ENCODE measurements at regions not wholly inside any gene's neighbourhood (a gene's known extent, or its start where the extent isn't known, plus 50 kb on each side); places are given as distances from the start of the nearest gene placed in this dataset.

DNA sequence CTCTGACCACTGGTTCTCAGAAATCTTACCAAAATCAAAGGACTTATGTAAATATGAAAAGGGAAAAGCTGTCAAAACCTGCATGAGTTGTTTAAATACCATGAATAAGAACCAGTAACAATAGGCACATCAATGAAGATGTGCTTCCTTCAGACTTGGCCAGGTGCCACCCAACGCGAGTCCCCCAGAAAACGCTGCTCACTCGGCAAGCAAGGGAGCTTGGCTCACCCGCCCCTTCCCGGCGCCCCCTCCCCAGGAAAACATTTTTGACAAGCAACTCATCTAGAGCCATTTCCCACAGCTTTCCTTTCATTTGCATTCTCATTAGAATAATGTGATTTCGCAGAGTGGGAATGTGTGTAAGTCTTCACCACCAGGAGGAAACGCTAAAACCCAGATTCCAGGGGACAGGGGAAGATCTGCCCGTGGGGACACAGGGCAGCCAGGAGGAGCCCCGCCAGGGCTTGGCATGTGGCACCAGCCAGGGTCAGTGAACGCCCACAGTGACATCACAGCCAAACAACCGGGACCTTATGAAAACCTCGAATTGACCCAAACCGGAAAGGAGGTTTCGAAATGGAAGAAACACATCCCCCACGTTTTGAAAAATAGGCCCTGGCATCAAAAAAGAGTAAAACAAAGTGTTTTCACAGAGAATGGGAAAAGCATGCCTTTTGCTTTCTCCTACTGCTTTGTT is 366.2 kb upstream of the TSHZ3 start:
- DNase-seq (ENCODE audit: low read depth in 1 of 2, low spot score in 1 of 2) = no peak
- in situ Hi-C loops (cut with HindIII; ENCODE audit: low pct_unique_long_range_greater_than_20kb, low sequenced_read_pairs) = no loop called here
- no peak for TF ChIP-seq JUND (IDR thresholded peaks at IDR 0.05; ENCODE audit: low read depth)

DNA sequence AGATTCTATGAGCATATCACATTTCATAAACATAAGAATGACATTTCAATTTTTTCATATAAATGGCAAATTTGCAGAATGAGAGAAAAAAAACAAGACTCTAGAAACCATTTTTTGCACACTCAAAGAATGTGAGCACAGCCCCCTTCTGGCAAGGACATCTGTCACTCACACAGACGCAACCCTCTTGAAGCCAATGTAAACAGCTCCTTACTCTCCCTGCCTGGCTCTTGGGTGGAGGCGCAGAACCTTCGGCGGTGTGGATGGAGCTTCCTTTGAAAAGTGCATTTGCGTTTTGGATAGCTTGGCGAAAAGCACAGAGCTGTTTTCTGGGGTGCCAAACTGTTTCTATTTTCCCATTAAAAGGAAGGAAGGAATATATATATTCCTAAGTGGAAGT is 367.6 kb upstream of the TSHZ3 start:
- no peak for DNase-seq (ENCODE audit: low read depth in 1 of 2, low spot score in 1 of 2)
- no peak for TF ChIP-seq JUND (IDR thresholded peaks at IDR 0.05; ENCODE audit: low read depth)
- in situ Hi-C loops (cut with HindIII; ENCODE audit: low pct_unique_long_range_greater_than_20kb, low sequenced_read_pairs) = no loop called here

DNA sequence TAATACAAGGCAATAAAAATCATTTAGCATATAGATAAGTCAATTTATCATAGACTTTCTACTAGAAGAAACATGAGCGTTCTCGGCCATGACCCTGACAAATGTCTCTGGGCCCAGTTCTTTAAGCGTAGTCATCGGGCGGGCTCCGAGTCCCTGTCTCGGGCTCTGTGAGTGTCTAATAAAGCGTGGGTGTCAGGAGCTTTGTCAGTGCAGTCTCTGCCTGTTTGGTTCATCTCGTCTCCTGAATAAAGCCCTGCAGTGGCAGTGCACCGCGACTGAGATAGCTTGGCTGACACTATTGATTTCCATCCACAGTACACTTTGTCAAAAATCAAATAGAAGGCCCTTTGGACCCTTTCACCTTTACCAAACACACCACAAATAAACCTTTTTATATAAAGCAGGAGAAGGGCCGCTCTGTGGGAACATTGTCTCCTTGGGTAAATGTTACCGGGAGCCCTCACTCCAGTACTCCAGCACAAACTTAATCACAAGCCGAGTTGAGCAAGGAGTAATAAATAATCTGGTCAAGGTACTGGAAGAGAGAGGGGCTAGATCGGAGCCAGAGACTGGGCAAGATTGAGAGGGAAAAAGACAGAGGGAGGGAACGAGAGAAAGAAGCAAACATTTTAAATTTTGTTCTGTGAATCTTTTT is 368.2 kb upstream of the TSHZ3 start:
- in situ Hi-C loops (cut with HindIII; ENCODE audit: low pct_unique_long_range_greater_than_20kb, low sequenced_read_pairs) = no loop called here
- TF ChIP-seq JUND (IDR thresholded peaks at IDR 0.05; ENCODE audit: low read depth) = no peak
- no peak for DNase-seq (ENCODE audit: low read depth in 1 of 2, low spot score in 1 of 2)

DNA sequence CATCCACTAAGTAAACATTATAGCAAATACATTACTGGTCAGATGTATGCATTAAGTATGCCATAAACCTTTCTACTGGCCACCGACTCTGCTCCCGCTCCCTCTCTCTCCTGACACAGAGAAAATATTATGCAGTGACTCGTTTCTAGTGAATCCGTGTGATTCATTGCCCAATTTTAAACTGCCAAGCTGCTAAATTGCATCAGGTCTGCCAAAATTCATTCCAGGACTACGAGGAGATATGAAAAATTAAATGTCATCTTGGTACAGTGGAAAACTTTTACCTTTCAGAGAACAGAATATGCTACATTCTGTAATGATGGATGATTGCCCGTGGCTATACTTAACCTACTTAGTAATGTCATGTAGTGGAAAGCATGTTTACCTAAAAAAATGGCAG is 368.8 kb upstream of the TSHZ3 start:
- no peak for DNase-seq (ENCODE audit: low read depth in 1 of 2, low spot score in 1 of 2)
- in situ Hi-C loops (cut with HindIII; ENCODE audit: low pct_unique_long_range_greater_than_20kb, low sequenced_read_pairs) = no loop called here
- no peak for TF ChIP-seq JUND (IDR thresholded peaks at IDR 0.05; ENCODE audit: low read depth)

DNA sequence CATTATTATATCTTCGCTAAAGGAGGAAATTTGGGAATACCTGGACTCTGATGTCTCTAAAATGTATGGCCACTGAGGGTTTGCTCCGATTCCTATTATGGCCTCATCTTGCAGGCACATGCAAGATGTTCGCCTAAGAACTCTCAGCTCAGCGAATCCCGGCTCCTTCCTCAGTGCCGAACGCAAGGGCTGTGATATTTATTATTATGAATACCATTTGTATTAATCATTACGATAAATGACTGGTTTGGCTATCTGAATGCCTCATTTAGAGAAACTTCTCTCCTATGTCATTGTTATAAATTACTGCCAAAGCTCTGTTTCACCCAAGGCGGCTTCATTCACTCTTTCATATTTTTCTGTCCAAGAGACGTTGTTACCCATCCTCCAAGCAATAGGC is 369.7 kb upstream of the TSHZ3 start:
- no peak for TF ChIP-seq JUND (IDR thresholded peaks at IDR 0.05; ENCODE audit: low read depth)
- DNase-seq (ENCODE audit: low read depth in 1 of 2, low spot score in 1 of 2) = no peak
- in situ Hi-C loops (cut with HindIII; ENCODE audit: low pct_unique_long_range_greater_than_20kb, low sequenced_read_pairs) = no loop called here

DNA sequence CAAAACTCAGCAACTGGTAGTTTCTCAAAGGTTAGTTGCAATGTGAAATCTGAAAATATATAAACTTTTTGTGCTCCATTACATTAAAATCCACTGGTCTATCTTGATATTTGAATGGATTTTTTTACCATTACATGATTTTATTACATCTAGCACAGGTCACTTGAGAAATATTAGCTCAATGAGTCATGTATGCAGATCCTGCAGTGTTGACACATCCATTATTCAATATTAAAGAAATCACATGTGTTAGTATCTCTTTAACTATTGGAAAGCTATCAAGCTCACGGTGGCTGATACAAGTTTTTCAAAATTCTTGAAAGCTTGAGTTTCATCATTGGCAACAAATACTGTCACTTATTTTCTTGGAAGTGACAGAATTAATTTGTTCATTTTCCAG is 373.9 kb upstream of the TSHZ3 start:
- no peak for TF ChIP-seq JUND (IDR thresholded peaks at IDR 0.05; ENCODE audit: low read depth)
- in situ Hi-C loops (cut with HindIII; ENCODE audit: low pct_unique_long_range_greater_than_20kb, low sequenced_read_pairs) = no loop called here
- no peak for DNase-seq (ENCODE audit: low read depth in 1 of 2, low spot score in 1 of 2)

DNA sequence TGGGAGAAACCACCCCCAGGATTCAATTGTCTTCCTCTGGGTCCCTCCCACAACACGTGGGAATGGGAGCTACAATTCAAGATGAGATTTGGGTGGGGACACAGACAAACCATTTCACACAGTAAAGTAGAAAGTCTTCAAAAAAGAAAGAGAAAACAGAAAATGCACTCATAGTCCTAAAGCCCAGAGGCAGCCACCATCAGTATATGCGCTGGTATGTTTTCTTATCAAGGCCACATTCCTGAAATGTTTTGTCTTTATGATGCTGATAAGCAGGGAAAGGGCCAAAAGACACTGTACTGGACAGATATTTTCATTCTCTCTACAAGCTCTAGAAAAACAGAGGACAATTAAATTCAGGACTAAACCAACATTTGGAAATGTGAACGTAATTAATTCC is 375.8 kb upstream of the TSHZ3 start:
- DNase-seq (ENCODE audit: low read depth in 1 of 2, low spot score in 1 of 2) = no peak
- in situ Hi-C loops (cut with HindIII; ENCODE audit: low pct_unique_long_range_greater_than_20kb, low sequenced_read_pairs) = no loop called here
- TF ChIP-seq JUND (IDR thresholded peaks at IDR 0.05; ENCODE audit: low read depth) = no peak

DNA sequence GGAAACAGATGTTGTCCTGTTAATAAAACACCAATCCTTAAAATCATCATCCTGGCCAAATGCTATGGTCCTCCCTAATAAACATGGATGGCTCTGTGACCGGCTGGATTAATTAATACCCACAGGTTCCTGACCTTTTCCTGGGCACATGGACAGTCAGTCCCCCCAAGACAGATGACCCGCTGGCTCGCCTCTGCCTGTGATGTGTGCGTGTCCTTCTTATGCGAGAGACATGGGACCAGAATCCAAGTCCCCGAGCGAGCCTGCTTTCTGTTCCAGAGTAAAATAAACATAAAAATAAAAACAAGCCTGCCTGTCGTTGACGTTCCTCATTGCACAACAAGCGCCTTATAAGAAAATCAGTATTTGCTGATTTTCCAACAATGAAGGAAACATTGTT is 378.3 kb upstream of the TSHZ3 start:
- TF ChIP-seq JUND (IDR thresholded peaks at IDR 0.05; ENCODE audit: low read depth) = no peak
- in situ Hi-C loops (cut with HindIII; ENCODE audit: low pct_unique_long_range_greater_than_20kb, low sequenced_read_pairs) = no loop called here
- no peak for DNase-seq (ENCODE audit: low read depth in 1 of 2, low spot score in 1 of 2)

DNA sequence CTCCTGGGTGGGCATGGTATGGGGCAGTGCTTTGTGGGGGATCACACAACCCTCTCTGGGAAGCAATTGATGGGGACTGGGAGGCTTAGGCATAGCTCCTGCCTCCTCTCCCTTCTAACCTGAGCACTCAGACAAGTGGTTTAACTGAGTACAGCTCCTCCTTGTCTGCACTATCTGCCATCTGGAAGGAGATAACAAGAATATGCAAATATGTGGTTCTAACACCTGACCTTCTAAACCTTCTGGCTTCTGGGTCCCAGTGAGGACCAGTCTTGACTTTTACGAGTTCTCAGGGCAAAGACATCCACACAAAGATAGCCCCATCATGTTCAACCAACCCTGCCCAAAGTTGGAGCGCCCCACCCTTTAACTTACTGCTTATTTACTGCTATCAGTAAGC is 381.0 kb upstream of the TSHZ3 start:
- TF ChIP-seq JUND (IDR thresholded peaks at IDR 0.05; ENCODE audit: low read depth) = no peak
- in situ Hi-C loops (cut with HindIII; ENCODE audit: low pct_unique_long_range_greater_than_20kb, low sequenced_read_pairs) = no loop called here
- no peak for DNase-seq (ENCODE audit: low read depth in 1 of 2, low spot score in 1 of 2)

DNA sequence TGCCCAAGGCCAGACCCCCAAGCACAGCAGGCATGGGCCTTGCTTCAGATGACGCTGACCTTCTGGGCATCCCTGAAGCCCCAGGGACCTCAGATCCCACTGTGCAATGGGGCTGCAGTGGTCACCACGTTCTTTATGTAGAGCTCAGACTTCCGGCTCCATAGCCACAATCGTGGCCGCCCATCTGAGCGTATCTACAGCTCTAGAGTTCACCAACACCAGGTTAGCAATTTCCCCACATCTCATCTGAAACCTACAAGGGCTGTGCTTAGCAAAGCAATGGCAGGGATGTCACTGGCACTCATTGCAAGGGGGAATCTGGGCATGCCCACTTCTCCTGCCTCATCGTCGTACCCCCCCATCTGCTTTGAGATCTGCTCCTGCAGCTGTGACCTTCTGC is 384.4 kb upstream of the TSHZ3 start:
- in situ Hi-C loops (cut with HindIII; ENCODE audit: low pct_unique_long_range_greater_than_20kb, low sequenced_read_pairs) = no loop called here
- DNase-seq (ENCODE audit: low read depth in 1 of 2, low spot score in 1 of 2) = no peak
- no peak for TF ChIP-seq JUND (IDR thresholded peaks at IDR 0.05; ENCODE audit: low read depth)

DNA sequence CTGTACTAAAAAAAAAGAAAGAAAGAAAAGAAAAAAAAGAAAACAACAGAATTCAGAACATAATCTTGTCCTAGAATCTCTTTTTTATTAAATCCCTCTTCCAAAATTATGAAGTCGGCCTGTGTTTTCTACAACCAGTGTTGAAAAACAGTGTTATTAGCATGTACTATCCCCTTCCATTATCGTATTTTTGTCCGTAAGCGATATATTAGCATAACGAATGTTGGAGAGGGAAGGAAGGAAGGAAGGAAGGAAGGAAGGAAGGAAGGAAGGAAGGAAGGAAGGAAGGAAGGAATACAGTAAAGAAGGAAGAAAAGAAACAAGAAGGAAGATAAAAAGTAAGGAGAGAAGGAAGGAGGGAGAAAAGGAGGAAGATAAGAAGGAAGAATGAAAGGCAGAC is 393.0 kb upstream of the TSHZ3 start:
- in situ Hi-C loops (cut with HindIII; ENCODE audit: low pct_unique_long_range_greater_than_20kb, low sequenced_read_pairs) = no loop called here
- no peak for DNase-seq (ENCODE audit: low read depth in 1 of 2, low spot score in 1 of 2)
- TF ChIP-seq JUND (IDR thresholded peaks at IDR 0.05; ENCODE audit: low read depth) = no peak

DNA sequence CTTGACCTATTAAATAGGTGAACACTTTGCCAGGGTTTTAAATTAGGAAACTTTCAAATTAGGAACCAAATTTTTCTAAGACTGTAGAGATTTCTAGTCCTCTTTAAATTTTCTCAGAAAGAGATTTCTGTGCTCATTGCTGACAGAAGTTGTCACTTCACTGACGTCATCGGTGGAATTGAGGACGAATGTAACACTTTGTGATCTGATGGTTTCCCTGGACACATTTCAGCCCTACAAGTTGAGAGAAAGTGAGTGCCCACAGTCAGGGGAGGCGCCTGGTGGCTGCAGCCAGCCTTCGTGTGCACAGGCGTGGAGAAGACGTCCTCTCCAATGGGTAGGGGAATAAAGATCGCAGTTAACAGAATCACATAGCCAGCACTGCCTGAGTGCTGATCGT is 396.5 kb upstream of the TSHZ3 start:
- DNase-seq (ENCODE audit: low read depth in 1 of 2, low spot score in 1 of 2) = no peak
- in situ Hi-C loops (cut with HindIII; ENCODE audit: low pct_unique_long_range_greater_than_20kb, low sequenced_read_pairs) = no loop called here
- TF ChIP-seq JUND (IDR thresholded peaks at IDR 0.05; ENCODE audit: low read depth) = no peak

DNA sequence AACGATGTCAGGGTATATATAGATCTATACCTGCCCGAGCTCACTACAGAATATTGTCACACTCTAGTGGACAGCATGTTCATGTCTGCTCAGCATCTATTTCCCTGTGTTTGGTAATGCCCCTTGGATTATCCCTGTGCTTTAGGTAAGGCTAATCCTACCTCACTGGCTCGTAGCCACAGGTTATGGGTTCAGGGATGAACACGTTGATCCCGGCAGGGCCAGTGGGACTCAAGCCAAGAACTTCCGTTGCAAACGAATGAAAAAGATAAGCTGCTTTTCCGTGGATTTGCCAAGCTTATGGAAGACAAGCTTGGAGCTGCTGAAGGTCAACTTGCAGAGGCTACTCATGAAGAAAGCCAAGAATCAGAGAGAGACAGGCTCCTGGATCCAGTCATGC is 400.0 kb upstream of the TSHZ3 start:
- in situ Hi-C loops (cut with HindIII; ENCODE audit: low pct_unique_long_range_greater_than_20kb, low sequenced_read_pairs) = no loop called here
- no peak for DNase-seq (ENCODE audit: low read depth in 1 of 2, low spot score in 1 of 2)
- TF ChIP-seq JUND (IDR thresholded peaks at IDR 0.05; ENCODE audit: low read depth) = no peak

DNA sequence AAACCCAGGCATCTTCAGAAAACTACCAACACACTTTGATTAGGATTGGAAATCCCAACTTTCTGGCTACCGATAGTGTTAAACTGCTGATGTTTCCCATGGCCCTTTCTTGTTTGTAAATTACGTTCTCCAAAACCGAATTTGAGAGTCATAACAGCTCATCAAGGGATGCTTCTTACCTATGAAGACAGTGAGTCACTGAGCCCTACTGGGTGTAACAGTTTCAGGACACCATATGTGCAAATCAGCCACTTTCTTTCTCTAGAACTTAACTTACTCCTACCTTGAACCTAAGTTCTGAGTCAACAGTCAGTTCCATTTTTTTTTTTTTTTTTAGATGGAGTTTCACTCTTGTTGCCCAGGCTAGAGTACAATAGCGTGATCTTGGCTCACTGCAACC is 410.1 kb upstream of the TSHZ3 start:
- TF ChIP-seq JUND (IDR thresholded peaks at IDR 0.05; ENCODE audit: low read depth) = no peak
- no peak for DNase-seq (ENCODE audit: low read depth in 1 of 2, low spot score in 1 of 2)
- in situ Hi-C loops (cut with HindIII; ENCODE audit: low pct_unique_long_range_greater_than_20kb, low sequenced_read_pairs) = no loop called here

Measured in T47D (cell line).